Left ventricle myocardium inferior (tissue), 1 donor: ENCODE measurements at regions not wholly inside any gene's neighbourhood (a gene's known extent, or its start where the extent isn't known, plus 50 kb on each side); places are given as distances from the start of the nearest gene placed in this dataset.

Experiments
- DNase-seq: peaks from one replicate; pipeline ENCODE4 v3.0.0-alpha.2; 2020
- H3K27ac ChIP-seq: fragments of 200-600 bp; replicated peaks from 2 replicates; pipeline ENCODE4 v1.8.0; 2021
- H3K27me3 ChIP-seq: fragments of 200-600 bp; 2 replicates; pipeline ENCODE4 v1.8.0; 2021; ENCODE audit warnings: low read depth
- H3K36me3 ChIP-seq: fragments of 200-600 bp; 2 replicates; pipeline ENCODE4 v1.8.0; 2021
- H3K4me1 ChIP-seq: fragments of 200-600 bp; 2 replicates; pipeline ENCODE4 v1.8.0; 2021
- H3K4me3 ChIP-seq: fragments of 200-600 bp; 2 replicates; pipeline ENCODE4 v1.8.0; 2021; ENCODE audit warnings: mild to moderate bottlenecking, moderate library complexity
- H3K9me3 ChIP-seq: fragments of 200-600 bp; replicated peaks from 2 replicates; pipeline ENCODE4 v1.8.0; 2021
- CTCF ChIP-seq: fragments of 200-600 bp; IDR thresholded peaks from 2 replicates; pipeline ENCODE4 v1.8.0; 2021; ENCODE audit warnings: antibody characterized with exemption, mild to moderate bottlenecking, borderline replicate concordance
- intact Hi-C: fragments of 100-400 bp; cut with micrococcal nuclease; formaldehyde crosslinking; loops from one replicate; pipeline ENCODE4 v1.11.0; 2022
- donor health status: DM: no; HTN: yes; CAD: no; lungs with severe emphysema.

- no peaks in the 10 kb centered on the region for H3K36me3 ChIP-seq
- TF ChIP-seq CTCF, result no peak
Observed at GRCh38 chr18:67260841-67261240, 255.7 kb downstream of the DSEL start.

GRCh38 chr18:67250776-67251424 lies 265.6 kb downstream of the DSEL start:
- no peaks in the 10 kb centered on the region for H3K4me1 ChIP-seq
- no peaks in the 10 kb centered on the region for H3K27me3 ChIP-seq
- H3K4me3 ChIP-seq, result no peak overlapping the region
- H3K36me3 ChIP-seq, result no peaks in the 10 kb centered on the region
- TF ChIP-seq CTCF, result no peak
- no peak overlapping the region for H3K27ac ChIP-seq
- no peak for DNase-seq
- H3K9me3 ChIP-seq, result no peaks in the 10 kb centered on the region
- intact Hi-C loops, result no loop called here

More at GRCh38 chr18:67260841-67261240, 255.7 kb downstream of the DSEL start:
- no peak overlapping the region for H3K27ac ChIP-seq
- H3K9me3 ChIP-seq, result no peaks in the 10 kb centered on the region
- H3K4me3 ChIP-seq, result no peak overlapping the region
- no peaks in the 10 kb centered on the region for H3K27me3 ChIP-seq
- H3K4me1 ChIP-seq, result no peaks in the 10 kb centered on the region
- intact Hi-C loops, result no loop called here
- DNase-seq, result no peak

GRCh38 chr18:67243799-67244587 lies 272.5 kb downstream of the DSEL start:
- intact Hi-C loops, result no loop called here
- TF ChIP-seq CTCF, result no peak
- H3K4me3 ChIP-seq, result peak overlapping the region; percentile 28

GRCh38 chr18:67242001-67242400 lies 274.5 kb downstream of the DSEL start:
- TF ChIP-seq CTCF, result no peak
- Histone ChIP-seq H3K4me3 (no peak overlapping the region), H3K27ac (no peak overlapping the region), H3K4me1 (no peaks in the 10 kb centered on the region), H3K27me3 (no peaks in the 10 kb centered on the region), H3K9me3 (no peaks in the 10 kb centered on the region), H3K36me3 (no peaks in the 10 kb centered on the region)
- no peak for DNase-seq
- intact Hi-C loops, result no loop called here

More at GRCh38 chr18:67243799-67244587, 272.5 kb downstream of the DSEL start:
- DNase-seq, result no peak
- Histone ChIP-seq H3K4me1 (no peaks in the 10 kb centered on the region), H3K27ac (no peak overlapping the region), H3K9me3 (no peaks in the 10 kb centered on the region), H3K36me3 (no peaks in the 10 kb centered on the region), H3K27me3 (no peaks in the 10 kb centered on the region)

- intact Hi-C loops, result no loop called here
- no peak for TF ChIP-seq CTCF
- Histone ChIP-seq H3K4me1 (no peaks in the 10 kb centered on the region), H3K4me3 (no peak overlapping the region), H3K27ac (no peak overlapping the region), H3K27me3 (no peaks in the 10 kb centered on the region), H3K9me3 (no peaks in the 10 kb centered on the region), H3K36me3 (no peaks in the 10 kb centered on the region)
- no peak for DNase-seq
Observed at GRCh38 chr18:67241299-67241698, 275.2 kb downstream of the DSEL start.
